PC-3 (cell line): ENCODE measurements at regions not wholly inside any gene's neighbourhood (a gene's known extent, or its start where the extent isn't known, plus 50 kb on each side); places are given as distances from the start of the nearest gene placed in this dataset.

Experiments
- ATAC-seq: fragments of 200-7000 bp; cut with Tn5 transposase; 2 replicates; pipeline ENCODE4 v1.9.1; 2020; ENCODE audit warnings: mild to moderate bottlenecking, moderate library complexity
- BruUV-seq: library from RNA; stranded (reverse); fragments of 400-500 nt; replicated peaks from 2 replicates; lab custom pipeline; 2021; lab: Mats Ljungman, UMichigan
- CTCF ChIA-PET: fragments of 300-600 bp; sonication (Branson Sonifier 250); formaldehyde crosslinking; loops from one replicate; lab custom pipeline; 2022; ENCODE audit warnings: antibody characterized with exemption; lab: Charles Lee
- POLR2A ChIA-PET: fragments of 300-600 bp; sonication (Branson Sonifier 250); formaldehyde crosslinking; loops from one replicate; lab custom pipeline; 2022; ENCODE audit warnings: antibody characterized with exemption; ENCODE audit not compliant: unreplicated experiment; lab: Charles Lee
- DNase-seq: peaks from one replicate; pipeline ENCODE4 v3.0.0-alpha.2; 2015
- H2AFZ ChIP-seq: fragments of 300-600 bp; sonication (generic); 2 replicates; pipeline ENCODE4 v1.6.0; 2016; ENCODE audit warnings: antibody characterized with exemption, low read length
- H3F3A ChIP-seq: fragments of 300-600 bp; sonication (generic); one replicate; pipeline ENCODE4 v1.6.0; 2017; ENCODE audit warnings: antibody characterized with exemption, low read length, control low read depth, mild to moderate bottlenecking; ENCODE audit not compliant: unreplicated experiment
- H3K27ac ChIP-seq: fragments of 300-600 bp; sonication (generic); 2 replicates; pipeline ENCODE4 v1.5.1; 2016; ENCODE audit warnings: mild to moderate bottlenecking, low read length
- H3K27me3 ChIP-seq: fragments of 300-600 bp; sonication (generic); 2 replicates; pipeline ENCODE4 v1.6.1; 2016; ENCODE audit warnings: low read length, mixed read lengths
- H3K36me3 ChIP-seq: fragments of 300-600 bp; sonication (generic); 2 replicates; pipeline ENCODE4 v1.6.1; 2016; ENCODE audit warnings: low read depth, mixed run types, low read length, mixed read lengths
- H3K4me1 ChIP-seq: fragments of 300-600 bp; sonication (generic); 2 replicates; pipeline ENCODE4 v1.5.1; 2016; ENCODE audit warnings: low read length; ENCODE audit not compliant: insufficient read depth
- H3K4me2 ChIP-seq: fragments of 300-600 bp; sonication (generic); 2 replicates; pipeline ENCODE4 v1.6.0; 2016; ENCODE audit warnings: low read length
- H3K4me3 ChIP-seq: fragments of 300-600 bp; sonication (generic); 2 replicates; pipeline ENCODE4 v1.5.1; 2016; ENCODE audit warnings: mild to moderate bottlenecking, low read length, mixed read lengths
- H3K79me2 ChIP-seq: fragments of 300-600 bp; sonication (generic); 2 replicates; pipeline ENCODE4 v1.6.1; 2017; ENCODE audit warnings: low read length, mixed read lengths
- H3K9ac ChIP-seq: fragments of 300-600 bp; sonication (generic); 2 replicates; pipeline ENCODE4 v1.6.0; 2016; ENCODE audit warnings: mild to moderate bottlenecking, low read length
- H3K9me2 ChIP-seq: fragments of 300-600 bp; sonication (generic); replicated peaks from 2 replicates; pipeline ENCODE4 v1.6.1; 2016; ENCODE audit warnings: mixed run types, low read length, mixed read lengths
- H3K9me3 ChIP-seq: fragments of 300-600 bp; sonication (generic); 2 replicates; pipeline ENCODE4 v1.6.1; 2016; ENCODE audit warnings: low read length, mixed read lengths
- H4K20me1 ChIP-seq: fragments of 300-600 bp; sonication (generic); 2 replicates; pipeline ENCODE4 v1.6.1; 2016; ENCODE audit warnings: low read length, mixed read lengths
- CTCF ChIP-seq: fragments of 300-600 bp; sonication (generic); conservative IDR thresholded peaks from 2 replicates; pipeline ENCODE4 v1.5.1; 2017; ENCODE audit warnings: antibody characterized with exemption, low read depth, mild to moderate bottlenecking, low read length
- EZH2 ChIP-seq: fragments of 300-600 bp; sonication (generic); IDR thresholded peaks from one replicate; pipeline ENCODE4 v1.6.1; 2017; ENCODE audit warnings: antibody characterized with exemption, mild to moderate bottlenecking, low read length; ENCODE audit not compliant: unreplicated experiment
- EZH2phosphoT487 ChIP-seq: fragments of 300-600 bp; sonication (generic); IDR thresholded peaks from 2 replicates; pipeline ENCODE4 v1.6.1; 2018; ENCODE audit warnings: mild to moderate bottlenecking, antibody characterized with exemption, low read length, borderline replicate concordance
- intact Hi-C: fragments of 100-400 bp; cut with micrococcal nuclease; formaldehyde crosslinking; loops from 2 replicates; pipeline ENCODE4 v1.9.0; 2023

- Histone ChIP-seq H3K4me2 (no peak overlapping the region), H3K9me2 (no peaks in the 10 kb centered on the region), H3K9me3 (no peaks in the 10 kb centered on the region), H4K20me1 (no peaks in the 10 kb centered on the region), H3K79me2 (no peaks in the 10 kb centered on the region), H3K4me3 (no peak overlapping the region), H3K4me1 (no peaks in the 10 kb centered on the region), H3F3A (no peaks in the 10 kb centered on the region), H3K27me3 (no peaks in the 10 kb centered on the region), H3K36me3 (no peaks in the 10 kb centered on the region), H3K27ac (no peak overlapping the region), H2AFZ (no peak overlapping the region), H3K9ac (no peak overlapping the region)
- ChIA-PET CTCF (no interaction called here), POLR2A (no interaction called here)
- BruUV-seq, result no TSS peak
- intact Hi-C loops, result no loop called here
- TF ChIP-seq CTCF (no peak), EZH2phosphoT487 (no peak), EZH2 (no peak)
- ATAC-seq (no peak), DNase-seq (no peak)
These were observed 337.2 kb upstream of the API5 start for GRCh38 chr11:42974510-42975179.

- H3K79me2 ChIP-seq, result no peaks in the 10 kb centered on the region
- no peaks in the 10 kb centered on the region for H3K36me3 ChIP-seq
- no peak overlapping the region for H3K4me2 ChIP-seq
- DNase-seq (no peak), ATAC-seq (no peak)
- H3F3A ChIP-seq, result no peaks in the 10 kb centered on the region
- intact Hi-C loops, result no loop called here
- CTCF ChIA-PET, result no interaction called here
- H4K20me1 ChIP-seq, result no peaks in the 10 kb centered on the region
- H2AFZ ChIP-seq, result no peak overlapping the region
- no peaks in the 10 kb centered on the region for H3K27me3 ChIP-seq
- H3K4me1 ChIP-seq, result no peaks in the 10 kb centered on the region
- H3K9me3 ChIP-seq, result no peaks in the 10 kb centered on the region
- H3K9me2 ChIP-seq, result no peaks in the 10 kb centered on the region
- no peak overlapping the region for H3K4me3 ChIP-seq
- POLR2A ChIA-PET, result no interaction called here
- no TSS peak for BruUV-seq
- H3K9ac ChIP-seq, result no peak overlapping the region
- H3K27ac ChIP-seq, result no peak overlapping the region
- TF ChIP-seq CTCF (no peak), EZH2 (no peak), EZH2phosphoT487 (no peak)
These were observed 336.6 kb upstream of the API5 start for GRCh38 chr11:42975180-42975529.

- no peaks in the 10 kb centered on the region for H3K27me3 ChIP-seq
- no peaks in the 10 kb centered on the region for H3K9me3 ChIP-seq
- no peak for ATAC-seq
- H3K79me2 ChIP-seq, result no peaks in the 10 kb centered on the region
- H3K9me2 ChIP-seq, result no peaks in the 10 kb centered on the region
- no peak overlapping the region for H3K4me2 ChIP-seq
- H3K27ac ChIP-seq, result no peak overlapping the region
- no peak overlapping the region for H2AFZ ChIP-seq
- H3K4me3 ChIP-seq, result no peak overlapping the region
- TF ChIP-seq EZH2phosphoT487 (no peak), CTCF (no peak), EZH2 (no peak)
- ChIA-PET CTCF (no interaction called here), POLR2A (no interaction called here)
- H3K9ac ChIP-seq, result no peak overlapping the region
- BruUV-seq, result no TSS peak
- intact Hi-C loops, result no loop called here
- no peaks in the 10 kb centered on the region for H3K36me3 ChIP-seq
- no peaks in the 10 kb centered on the region for H4K20me1 ChIP-seq
- no peak for DNase-seq
- H3F3A ChIP-seq, result no peaks in the 10 kb centered on the region
- H3K4me1 ChIP-seq, result no peaks in the 10 kb centered on the region
These were observed 335.1 kb upstream of the API5 start for GRCh38 chr11:42976636-42977217.
